Parathyroid adenoma (tissue), 2 donors: ENCODE measurements at regions not wholly inside any gene's neighbourhood (a gene's known extent, or its start where the extent isn't known, plus 50 kb on each side); places are given as distances from the start of the nearest gene placed in this dataset.

ENCODE experiments used
- H2AFZ ChIP-seq: fragments of 300-600 bp; sonication (generic); one replicate; pipeline ENCODE4 v1.7.0; 2017; ENCODE audit warnings: antibody characterized with exemption, mild to moderate bottlenecking
- H3K27ac ChIP-seq: fragments of 300-600 bp; sonication (generic); one replicate; pipeline ENCODE4 v1.7.0; 2017
- H3K27me3 ChIP-seq: fragments of 300-600 bp; sonication (generic); one replicate; pipeline ENCODE4 v1.7.0; 2017; ENCODE audit warnings: low read length; ENCODE audit not compliant: control insufficient read depth, insufficient read depth
- H3K36me3 ChIP-seq: fragments of 300-600 bp; sonication (generic); one replicate; pipeline ENCODE4 v1.7.0; 2017; ENCODE audit warnings: low read length; ENCODE audit not compliant: control insufficient read depth, insufficient read depth
- H3K4me1 ChIP-seq: fragments of 300-600 bp; sonication (generic); one replicate; pipeline ENCODE4 v1.7.0; 2017; ENCODE audit warnings: control low read depth
- H3K4me2 ChIP-seq: fragments of 300-600 bp; sonication (generic); one replicate; pipeline ENCODE4 v1.7.0; 2017; ENCODE audit warnings: low read length
- H3K4me3 ChIP-seq: fragments of 300-600 bp; sonication (generic); one replicate; pipeline ENCODE4 v1.7.0; 2017; ENCODE audit warnings: low read depth, low read length
- H3K79me2 ChIP-seq: fragments of 300-600 bp; sonication (generic); one replicate; pipeline ENCODE4 v1.7.0; 2017; ENCODE audit warnings: control low read depth
- H3K9ac ChIP-seq: fragments of 300-600 bp; sonication (generic); one replicate; pipeline ENCODE4 v1.7.0; 2017; ENCODE audit warnings: mild to moderate bottlenecking
- H3K9me3 ChIP-seq: fragments of 300-600 bp; sonication (generic); one replicate; pipeline ENCODE4 v1.7.0; 2017; ENCODE audit warnings: low read length; ENCODE audit not compliant: control insufficient read depth
- TF ChIP-seq, protein P1 (sequence below): fragments of 300-600 bp; sonication (generic); IDR thresholded peaks from one replicate; pipeline ENCODE4 v1.7.0; 2017; ENCODE audit warnings: antibody characterized with exemption, mild to moderate bottlenecking
- donor health status: primary hyperparathyroidism.

DNA sequence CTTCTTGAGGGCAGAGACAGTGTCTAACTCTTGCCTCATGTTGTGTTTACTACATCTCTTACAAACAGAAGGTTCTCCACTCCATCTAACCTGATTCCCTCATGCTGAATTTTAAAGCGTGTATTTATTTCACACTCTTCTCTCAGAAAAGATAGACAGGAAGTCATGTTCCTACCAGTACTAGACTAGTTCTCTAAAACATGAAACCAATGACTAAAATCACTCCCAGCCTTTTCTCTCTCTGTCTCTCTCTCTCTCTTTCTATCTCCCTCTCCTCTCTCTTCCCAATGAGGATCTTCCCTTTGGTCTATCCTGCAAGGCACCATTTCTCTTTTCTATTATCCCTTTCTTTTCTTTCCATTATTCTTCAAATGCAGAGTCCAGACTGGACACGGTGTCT is 391.9 kb upstream of the CADM1 start:
- H3K4me2 ChIP-seq, result no peak overlapping the region
- TF ChIP-seq, protein P1, sequence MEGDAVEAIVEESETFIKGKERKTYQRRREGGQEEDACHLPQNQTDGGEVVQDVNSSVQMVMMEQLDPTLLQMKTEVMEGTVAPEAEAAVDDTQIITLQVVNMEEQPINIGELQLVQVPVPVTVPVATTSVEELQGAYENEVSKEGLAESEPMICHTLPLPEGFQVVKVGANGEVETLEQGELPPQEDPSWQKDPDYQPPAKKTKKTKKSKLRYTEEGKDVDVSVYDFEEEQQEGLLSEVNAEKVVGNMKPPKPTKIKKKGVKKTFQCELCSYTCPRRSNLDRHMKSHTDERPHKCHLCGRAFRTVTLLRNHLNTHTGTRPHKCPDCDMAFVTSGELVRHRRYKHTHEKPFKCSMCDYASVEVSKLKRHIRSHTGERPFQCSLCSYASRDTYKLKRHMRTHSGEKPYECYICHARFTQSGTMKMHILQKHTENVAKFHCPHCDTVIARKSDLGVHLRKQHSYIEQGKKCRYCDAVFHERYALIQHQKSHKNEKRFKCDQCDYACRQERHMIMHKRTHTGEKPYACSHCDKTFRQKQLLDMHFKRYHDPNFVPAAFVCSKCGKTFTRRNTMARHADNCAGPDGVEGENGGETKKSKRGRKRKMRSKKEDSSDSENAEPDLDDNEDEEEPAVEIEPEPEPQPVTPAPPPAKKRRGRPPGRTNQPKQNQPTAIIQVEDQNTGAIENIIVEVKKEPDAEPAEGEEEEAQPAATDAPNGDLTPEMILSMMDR, result no peak
- no peak overlapping the region for H3K27ac ChIP-seq
- no peaks in the 10 kb centered on the region for H3K4me1 ChIP-seq
- no peak overlapping the region for H3K9ac ChIP-seq
- no peaks in the 10 kb centered on the region for H3K36me3 ChIP-seq
- H2AFZ ChIP-seq, result no peak overlapping the region
- no peaks in the 10 kb centered on the region for H3K79me2 ChIP-seq
- H3K27me3 ChIP-seq, result no peaks in the 10 kb centered on the region
- H3K9me3 ChIP-seq, result no peaks in the 10 kb centered on the region
- H3K4me3 ChIP-seq, result no peak overlapping the region

DNA sequence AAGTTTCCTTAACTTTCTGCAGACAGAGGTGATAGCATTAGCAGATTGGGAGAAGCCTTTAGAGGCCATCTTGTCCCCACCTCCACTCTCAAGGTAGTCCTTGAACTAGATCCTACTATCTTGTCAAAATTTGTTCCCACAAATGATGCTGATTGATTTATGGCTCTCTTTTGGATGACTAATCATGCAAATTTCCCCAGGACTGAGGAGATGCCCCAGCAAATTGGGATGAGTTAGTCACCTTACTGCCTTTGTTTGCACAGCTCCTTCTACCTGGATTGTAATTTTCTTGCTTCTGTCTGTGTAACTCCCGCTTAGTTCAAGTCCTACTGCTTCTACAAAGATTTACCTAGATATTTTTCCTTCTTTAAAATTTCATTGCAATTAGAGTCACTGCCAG is 391.4 kb upstream of the CADM1 start:
- H3K27me3 ChIP-seq, result no peaks in the 10 kb centered on the region
- H2AFZ ChIP-seq, result no peak overlapping the region
- no peak overlapping the region for H3K9ac ChIP-seq
- no peaks in the 10 kb centered on the region for H3K9me3 ChIP-seq
- no peaks in the 10 kb centered on the region for H3K79me2 ChIP-seq
- H3K27ac ChIP-seq, result no peak overlapping the region
- H3K36me3 ChIP-seq, result no peaks in the 10 kb centered on the region
- no peaks in the 10 kb centered on the region for H3K4me1 ChIP-seq
- no peak overlapping the region for H3K4me3 ChIP-seq
- TF ChIP-seq, protein P1, result no peak
- no peak overlapping the region for H3K4me2 ChIP-seq

DNA sequence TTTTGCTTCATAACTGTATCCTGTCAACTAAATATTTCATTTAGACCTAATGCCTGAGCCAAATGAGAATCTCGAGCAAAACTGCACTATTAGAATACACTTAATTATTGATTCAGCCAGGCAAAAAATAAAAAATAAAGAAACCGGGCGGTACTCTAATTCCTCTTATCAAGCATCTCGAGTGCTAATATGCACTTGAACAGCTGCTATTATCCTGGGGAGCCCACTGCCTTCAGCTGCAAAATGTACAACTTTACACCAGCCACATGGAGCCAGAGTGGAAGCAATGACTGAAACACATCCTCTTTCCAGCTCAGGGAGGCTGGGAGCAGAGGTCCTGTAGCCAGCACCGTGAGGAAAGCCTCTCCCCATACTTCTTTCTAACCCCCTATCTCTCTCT is 390.0 kb upstream of the CADM1 start:
- no peak overlapping the region for H3K4me3 ChIP-seq
- no peak overlapping the region for H3K9ac ChIP-seq
- no peaks in the 10 kb centered on the region for H3K36me3 ChIP-seq
- no peaks in the 10 kb centered on the region for H3K9me3 ChIP-seq
- H3K27ac ChIP-seq, result no peak overlapping the region
- no peaks in the 10 kb centered on the region for H3K27me3 ChIP-seq
- H3K4me2 ChIP-seq, result no peak overlapping the region
- H2AFZ ChIP-seq, result no peak overlapping the region
- no peaks in the 10 kb centered on the region for H3K4me1 ChIP-seq
- TF ChIP-seq, protein P1, result no peak
- H3K79me2 ChIP-seq, result no peaks in the 10 kb centered on the region

DNA sequence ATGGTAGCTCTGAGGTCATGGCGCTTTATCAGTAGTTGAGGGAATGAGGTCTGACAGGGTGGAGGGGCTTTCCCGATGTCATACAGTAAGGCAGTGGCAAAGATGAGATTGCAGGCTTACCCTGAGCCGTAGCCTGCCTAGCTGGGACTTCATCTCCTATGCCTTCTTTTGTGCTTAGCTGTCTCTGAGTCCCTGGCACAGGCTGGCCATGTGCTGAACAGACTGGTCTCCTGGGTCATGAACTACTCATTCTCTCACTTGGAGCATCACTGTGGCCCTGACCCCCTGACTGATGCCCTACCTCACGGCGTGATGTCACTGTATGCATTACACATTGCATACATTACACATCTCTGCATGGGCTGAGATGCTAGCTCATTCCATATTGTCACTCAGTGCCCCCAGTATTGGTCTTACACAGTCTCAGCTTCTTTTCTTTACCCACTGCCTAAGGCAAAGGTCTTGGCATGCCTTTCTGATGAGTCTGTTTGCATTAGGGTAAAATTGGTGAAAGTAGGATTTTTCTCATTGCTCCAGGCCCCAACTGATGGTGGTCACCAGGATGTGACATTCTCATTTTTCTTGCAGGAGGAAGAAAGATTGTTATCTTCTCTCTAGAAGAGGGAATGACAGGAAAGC is 389.4 kb upstream of the CADM1 start:
- Histone ChIP-seq H2AFZ (no peak overlapping the region), H3K9me3 (no peaks in the 10 kb centered on the region), H3K4me3 (no peak overlapping the region), H3K4me1 (no peaks in the 10 kb centered on the region), H3K36me3 (no peaks in the 10 kb centered on the region), H3K27ac (no peak overlapping the region), H3K4me2 (no peak overlapping the region), H3K9ac (no peak overlapping the region), H3K79me2 (no peaks in the 10 kb centered on the region), H3K27me3 (no peaks in the 10 kb centered on the region)
- TF ChIP-seq, protein P1, result no peak

DNA sequence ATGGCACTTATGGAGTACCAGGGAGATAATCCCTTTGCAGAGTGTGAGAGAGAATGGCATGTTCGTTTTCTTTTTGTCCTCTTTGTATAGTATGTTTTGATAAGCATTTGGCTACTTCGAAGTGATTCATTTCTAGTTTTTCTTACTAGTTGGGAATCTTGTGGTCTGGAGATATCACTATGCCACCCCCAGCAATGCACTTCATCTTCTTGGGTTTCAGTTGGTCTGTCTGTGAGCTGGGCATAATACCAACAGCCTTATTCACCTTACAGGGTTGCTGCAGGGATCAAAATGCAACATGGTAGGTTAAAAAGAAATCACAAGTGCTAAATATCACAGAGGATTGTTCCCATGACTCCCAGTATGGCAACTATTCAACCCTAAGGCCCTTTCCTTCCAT is 387.8 kb upstream of the CADM1 start:
- Histone ChIP-seq H3K9ac (no peak overlapping the region), H2AFZ (no peak overlapping the region), H3K9me3 (no peaks in the 10 kb centered on the region), H3K4me3 (no peak overlapping the region), H3K36me3 (no peaks in the 10 kb centered on the region), H3K27ac (no peak overlapping the region), H3K4me1 (no peaks in the 10 kb centered on the region), H3K4me2 (no peak overlapping the region), H3K79me2 (no peaks in the 10 kb centered on the region), H3K27me3 (no peaks in the 10 kb centered on the region)
- TF ChIP-seq, protein P1, result no peak
